ENCODE measurements at regions not wholly inside any gene's neighbourhood (a gene's known extent, or its start where the extent isn't known, plus 50 kb on each side); places are given as distances from the start of the nearest gene placed in this dataset.

DNA sequence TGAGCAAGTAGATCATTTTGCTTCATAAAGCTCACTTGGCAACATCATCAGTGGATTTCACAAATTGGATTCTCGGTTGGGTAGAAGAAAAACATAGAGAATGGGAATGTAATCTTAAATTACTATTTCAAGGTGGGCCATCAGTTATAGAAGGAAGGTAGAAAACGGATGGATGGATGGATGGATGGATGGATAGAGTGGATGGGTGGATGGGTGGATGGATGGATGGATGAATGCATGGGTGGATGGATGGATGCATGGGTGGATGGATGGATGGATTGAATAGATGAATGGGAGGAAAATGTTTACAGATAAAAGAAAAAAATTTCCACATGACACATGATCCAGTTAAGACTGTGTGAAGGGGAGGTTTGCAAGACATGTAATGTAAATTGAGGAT, 159.7 kb downstream of the MEX3B start:
- no peak overlapping the region for H3K4me2 ChIP-seq (ENCODE audit: insufficient read depth, low read length)
- H3K27me3 ChIP-seq (ENCODE audit: control insufficient read depth in 2 of 2, insufficient read depth in 2 of 2, low read length in 2 of 2): no peaks in the 10 kb centered on the region
- intact Hi-C loops (cut with micrococcal nuclease) (no loop called here), dilution Hi-C loops (cut with MboI; ENCODE audit: extremely low pct_ligation_motif_present, low sequenced_read_pairs) (no loop called here)
- ChIA-PET POLR2A (no interaction called here), CTCF (no interaction called here)
- H3K4me1 ChIP-seq (ENCODE audit: control insufficient read depth, extremely low read depth, insufficient read depth, low read length): no peaks in the 10 kb centered on the region
- H2AFZ ChIP-seq (ENCODE audit: low read depth, low read length): no peak overlapping the region
- no peaks in the 10 kb centered on the region for H3K36me3 ChIP-seq (ENCODE audit: control insufficient read depth in 2 of 2, extremely low read depth in 1 of 2, insufficient read depth in 2 of 2, low read length in 2 of 2)
- H3K9ac ChIP-seq (replicated peaks; ENCODE audit: extremely low read depth, insufficient read depth, low read length): no peak overlapping the region
- no peaks in the 10 kb centered on the region for H3K9me1 ChIP-seq (replicated peaks; ENCODE audit: control insufficient read depth, extremely low read depth, insufficient read depth, low read length)
- BruUV-seq (replicated peaks): no TSS peak
- H3K9me3 ChIP-seq (replicated peaks; ENCODE audit: control insufficient read depth, insufficient read depth, low read length): no peaks in the 10 kb centered on the region
- no peak for FAIRE-seq
- DNase-seq (ENCODE audit: low read depth, low spot score): no peak
- H3K27ac ChIP-seq (ENCODE audit: insufficient read depth, low read depth, low read length): no peak overlapping the region
- no peaks in the 10 kb centered on the region for H3K79me2 ChIP-seq (ENCODE audit: control insufficient read depth, insufficient read depth, low read length)
- TF ChIP-seq MYC (IDR thresholded peaks at IDR 0.05; ENCODE audit: low read depth, low read length) (no peak), POLR2AphosphoS5 (IDR thresholded peaks at IDR 0.05; ENCODE audit: insufficient read depth, low read depth, low read length) (no peak), EZH2 (IDR thresholded peaks at IDR 0.05; ENCODE audit: borderline replicate concordance, low read depth, low read length, severe bottlenecking) (no peak), FOS (IDR thresholded peaks at IDR 0.05; ENCODE audit: borderline replicate concordance, insufficient read depth, low read length) (no peak), JUN (IDR thresholded peaks at IDR 0.05; ENCODE audit: borderline replicate concordance, insufficient read depth, insufficient read length, low read depth) (no peak), POLR2A (IDR thresholded peaks at IDR 0.05; ENCODE audit: low read depth, low read length) (no peak), MAX (IDR thresholded peaks at IDR 0.05; ENCODE audit: insufficient read depth, insufficient read length) (no peak), GATA2 (IDR thresholded peaks at IDR 0.05; ENCODE audit: insufficient read depth, insufficient read length, low read depth, low read length) (no peak)
- TF ChIP-seq, protein P1, sequence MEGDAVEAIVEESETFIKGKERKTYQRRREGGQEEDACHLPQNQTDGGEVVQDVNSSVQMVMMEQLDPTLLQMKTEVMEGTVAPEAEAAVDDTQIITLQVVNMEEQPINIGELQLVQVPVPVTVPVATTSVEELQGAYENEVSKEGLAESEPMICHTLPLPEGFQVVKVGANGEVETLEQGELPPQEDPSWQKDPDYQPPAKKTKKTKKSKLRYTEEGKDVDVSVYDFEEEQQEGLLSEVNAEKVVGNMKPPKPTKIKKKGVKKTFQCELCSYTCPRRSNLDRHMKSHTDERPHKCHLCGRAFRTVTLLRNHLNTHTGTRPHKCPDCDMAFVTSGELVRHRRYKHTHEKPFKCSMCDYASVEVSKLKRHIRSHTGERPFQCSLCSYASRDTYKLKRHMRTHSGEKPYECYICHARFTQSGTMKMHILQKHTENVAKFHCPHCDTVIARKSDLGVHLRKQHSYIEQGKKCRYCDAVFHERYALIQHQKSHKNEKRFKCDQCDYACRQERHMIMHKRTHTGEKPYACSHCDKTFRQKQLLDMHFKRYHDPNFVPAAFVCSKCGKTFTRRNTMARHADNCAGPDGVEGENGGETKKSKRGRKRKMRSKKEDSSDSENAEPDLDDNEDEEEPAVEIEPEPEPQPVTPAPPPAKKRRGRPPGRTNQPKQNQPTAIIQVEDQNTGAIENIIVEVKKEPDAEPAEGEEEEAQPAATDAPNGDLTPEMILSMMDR (IDR thresholded peaks at IDR 0.05; ENCODE audit: extremely low read depth in 1 of 2, insufficient read depth in 1 of 2, low read depth in 1 of 2, low read length in 2 of 2): no peak
- no peaks in the 10 kb centered on the region for H4K20me1 ChIP-seq (replicated peaks; ENCODE audit: control insufficient read depth, extremely low read depth, insufficient read depth, low read length)
- H3K4me3 ChIP-seq (replicated peaks in 1 of 3; ENCODE audit: insufficient read depth in 1 of 3, low read depth in 1 of 3, low read length in 3 of 3): no peak overlapping the region
